ENCODE measurements at regions not wholly inside any gene's neighbourhood (a gene's known extent, or its start where the extent isn't known, plus 50 kb on each side); places are given as distances from the start of the nearest gene placed in this dataset.

DNA sequence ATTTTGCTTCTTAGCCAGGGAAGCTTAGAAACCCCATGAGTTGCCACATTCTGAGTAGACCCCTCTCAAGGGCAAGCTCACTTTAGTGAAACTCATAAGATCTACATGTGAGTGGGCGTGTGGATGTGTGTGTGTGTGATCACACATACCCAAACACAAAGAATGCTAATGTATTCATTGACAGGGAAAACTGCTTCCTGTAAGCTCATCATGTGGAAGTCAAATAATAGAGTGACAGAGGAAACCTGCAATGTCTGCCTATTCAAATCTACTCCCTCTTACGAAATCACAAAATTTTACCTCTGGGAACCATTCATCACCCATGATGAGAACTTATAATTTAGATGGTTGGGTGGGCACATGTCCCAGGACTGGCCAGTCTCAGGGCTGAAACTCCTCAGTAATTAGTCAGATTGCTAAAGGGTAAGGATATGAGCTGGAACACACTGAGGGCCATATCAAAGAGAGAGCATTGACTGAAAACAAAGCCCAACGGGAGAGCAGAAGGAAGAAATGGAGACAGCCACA is 94.5 kb upstream of the CCDC150 start:
- Histone ChIP-seq H3K79me2 (ENCODE audit: control insufficient read depth, insufficient read depth, low read length, unreplicated experiment) (no peaks in the 10 kb centered on the region), H3K36me3 (ENCODE audit: insufficient read depth, low read length) (no peaks in the 10 kb centered on the region), H3K4me3 (ENCODE audit: low read depth, low read length) (no peak overlapping the region), H3K4me1 (ENCODE audit: control insufficient read depth, insufficient read depth, low read length, unreplicated experiment) (no peaks in the 10 kb centered on the region), H3K27ac (ENCODE audit: low read depth, low read length) (no peak overlapping the region), H2AFZ (ENCODE audit: low read length, unreplicated experiment) (no peak overlapping the region), H3K27me3 (ENCODE audit: insufficient read depth, low read length) (no peaks in the 10 kb centered on the region)

- no peak overlapping the region for H2AFZ ChIP-seq (ENCODE audit: low read length, unreplicated experiment)
- H3K79me2 ChIP-seq (ENCODE audit: control insufficient read depth, insufficient read depth, low read length, unreplicated experiment) = no peaks in the 10 kb centered on the region
- H3K4me3 ChIP-seq (ENCODE audit: low read depth, low read length) = no peak overlapping the region
- no peaks in the 10 kb centered on the region for H3K4me1 ChIP-seq (ENCODE audit: control insufficient read depth, insufficient read depth, low read length, unreplicated experiment)
- H3K27ac ChIP-seq (ENCODE audit: low read depth, low read length) = no peak overlapping the region
- no peaks in the 10 kb centered on the region for H3K36me3 ChIP-seq (ENCODE audit: insufficient read depth, low read length)
- H3K27me3 ChIP-seq (ENCODE audit: insufficient read depth, low read length) = no peaks in the 10 kb centered on the region
Measured at GRCh38 chr2:196546151-196546919, 93.2 kb upstream of the CCDC150 start.

GRCh38 chr2:196549052-196549451 is 90.5 kb upstream of the CCDC150 start:
- H2AFZ ChIP-seq (ENCODE audit: low read length, unreplicated experiment) = no peak overlapping the region
- H3K79me2 ChIP-seq (ENCODE audit: control insufficient read depth, insufficient read depth, low read length, unreplicated experiment) = no peaks in the 10 kb centered on the region
- no peak overlapping the region for H3K27ac ChIP-seq (ENCODE audit: low read depth, low read length)
- H3K27me3 ChIP-seq (ENCODE audit: insufficient read depth, low read length) = no peaks in the 10 kb centered on the region
- no peak overlapping the region for H3K4me3 ChIP-seq (ENCODE audit: low read depth, low read length)
- H3K4me1 ChIP-seq (ENCODE audit: control insufficient read depth, insufficient read depth, low read length, unreplicated experiment) = no peaks in the 10 kb centered on the region
- H3K36me3 ChIP-seq (ENCODE audit: insufficient read depth, low read length) = no peaks in the 10 kb centered on the region

DNA sequence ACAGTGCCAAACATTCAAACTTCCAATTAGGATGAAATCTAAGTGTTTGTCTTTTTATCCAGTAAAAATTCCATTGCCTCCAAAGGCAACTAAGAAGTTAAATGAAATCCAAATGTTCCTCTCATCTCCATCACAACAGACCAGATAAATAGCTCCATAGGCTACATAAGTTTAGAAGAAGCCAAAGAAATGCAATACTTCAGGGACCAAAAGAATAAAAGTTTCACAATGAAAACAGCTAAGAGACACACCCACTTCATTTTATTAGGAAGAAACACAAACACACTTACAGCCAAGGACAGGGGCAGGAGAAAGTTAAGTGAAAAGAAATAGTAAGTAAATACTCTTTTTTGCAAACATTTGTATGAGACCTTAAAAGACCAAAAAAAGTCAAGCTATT is 88.5 kb upstream of the CCDC150 start:
- Histone ChIP-seq H3K79me2 (ENCODE audit: control insufficient read depth, insufficient read depth, low read length, unreplicated experiment) (no peaks in the 10 kb centered on the region), H3K4me3 (ENCODE audit: low read depth, low read length) (no peak overlapping the region), H3K27me3 (ENCODE audit: insufficient read depth, low read length) (no peaks in the 10 kb centered on the region), H3K4me1 (ENCODE audit: control insufficient read depth, insufficient read depth, low read length, unreplicated experiment) (no peaks in the 10 kb centered on the region), H3K27ac (ENCODE audit: low read depth, low read length) (no peak overlapping the region), H2AFZ (ENCODE audit: low read length, unreplicated experiment) (no peak overlapping the region), H3K36me3 (ENCODE audit: insufficient read depth, low read length) (no peaks in the 10 kb centered on the region)

DNA sequence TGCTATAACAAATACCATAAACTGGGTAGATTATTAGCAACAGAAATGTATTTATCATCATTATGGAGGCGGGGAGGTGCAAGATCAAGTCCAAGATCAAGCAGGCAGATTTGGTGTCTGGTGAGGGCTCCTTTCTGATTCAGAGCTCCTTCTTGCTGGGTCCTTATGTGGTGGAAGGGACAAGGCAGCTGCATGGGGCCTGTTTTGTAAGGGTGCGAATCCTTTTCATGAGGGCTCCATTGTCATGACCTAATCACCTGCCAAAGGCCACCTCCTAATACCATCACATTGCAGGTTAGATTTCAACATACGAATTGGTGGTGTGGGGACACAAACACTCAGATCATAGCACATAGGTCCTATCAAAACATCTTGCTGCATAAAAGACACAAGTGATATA is 84.4 kb upstream of the CCDC150 start:
- Histone ChIP-seq H3K4me1 (ENCODE audit: control insufficient read depth, insufficient read depth, low read length, unreplicated experiment) (no peaks in the 10 kb centered on the region), H3K79me2 (ENCODE audit: control insufficient read depth, insufficient read depth, low read length, unreplicated experiment) (no peaks in the 10 kb centered on the region), H3K27me3 (ENCODE audit: insufficient read depth, low read length) (no peaks in the 10 kb centered on the region), H3K27ac (ENCODE audit: low read depth, low read length) (no peak overlapping the region), H3K4me3 (ENCODE audit: low read depth, low read length) (no peak overlapping the region), H3K36me3 (ENCODE audit: insufficient read depth, low read length) (no peaks in the 10 kb centered on the region), H2AFZ (ENCODE audit: low read length, unreplicated experiment) (no peak overlapping the region)

DNA sequence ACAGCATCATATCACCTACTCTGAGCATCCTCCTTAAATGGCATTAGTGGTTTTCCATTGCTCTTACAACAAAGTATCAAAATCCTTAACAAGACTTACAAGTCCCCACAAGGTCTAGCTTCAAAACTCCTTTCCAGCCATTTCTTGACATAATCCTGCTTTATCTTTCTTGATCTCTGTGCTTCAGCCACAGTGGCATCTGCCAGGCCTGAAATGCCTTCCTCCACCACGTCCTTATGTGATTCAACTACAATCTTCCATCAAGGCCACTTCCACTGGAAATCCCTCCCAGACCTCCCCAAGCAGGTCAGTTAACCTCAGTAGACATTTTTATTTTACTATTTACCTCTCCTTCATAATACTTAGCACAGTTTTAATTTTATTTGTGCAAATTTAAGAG is 83.8 kb upstream of the CCDC150 start:
- Histone ChIP-seq H3K79me2 (ENCODE audit: control insufficient read depth, insufficient read depth, low read length, unreplicated experiment) (no peaks in the 10 kb centered on the region), H2AFZ (ENCODE audit: low read length, unreplicated experiment) (no peak overlapping the region), H3K36me3 (ENCODE audit: insufficient read depth, low read length) (no peaks in the 10 kb centered on the region), H3K27me3 (ENCODE audit: insufficient read depth, low read length) (no peaks in the 10 kb centered on the region), H3K4me3 (ENCODE audit: low read depth, low read length) (no peak overlapping the region), H3K4me1 (ENCODE audit: control insufficient read depth, insufficient read depth, low read length, unreplicated experiment) (no peaks in the 10 kb centered on the region), H3K27ac (ENCODE audit: low read depth, low read length) (no peak overlapping the region)

DNA sequence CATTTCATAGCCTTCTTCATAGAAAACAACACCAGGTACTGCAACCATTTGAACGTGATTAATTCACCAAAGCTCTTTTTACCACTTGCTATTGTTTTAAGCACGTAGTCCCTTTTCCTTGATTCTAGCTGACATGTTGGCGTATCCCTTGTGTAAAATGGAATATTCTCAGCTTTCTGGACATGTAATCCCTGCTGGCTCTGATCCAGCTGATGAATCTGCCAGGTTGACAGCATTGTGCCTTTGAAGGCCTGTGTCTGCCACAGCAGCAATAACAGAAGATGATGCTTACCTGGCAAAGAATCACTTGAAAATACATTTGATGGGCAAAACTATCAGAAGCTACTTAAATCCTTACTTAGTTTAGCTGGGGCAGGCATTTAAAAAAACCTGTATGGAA is 81.0 kb upstream of the CCDC150 start:
- Histone ChIP-seq H2AFZ (ENCODE audit: low read length, unreplicated experiment) (no peak overlapping the region), H3K27ac (ENCODE audit: low read depth, low read length) (no peak overlapping the region), H3K79me2 (ENCODE audit: control insufficient read depth, insufficient read depth, low read length, unreplicated experiment) (no peaks in the 10 kb centered on the region), H3K4me1 (ENCODE audit: control insufficient read depth, insufficient read depth, low read length, unreplicated experiment) (no peaks in the 10 kb centered on the region), H3K4me3 (ENCODE audit: low read depth, low read length) (no peak overlapping the region), H3K36me3 (ENCODE audit: insufficient read depth, low read length) (no peaks in the 10 kb centered on the region), H3K27me3 (ENCODE audit: insufficient read depth, low read length) (no peaks in the 10 kb centered on the region)

- Histone ChIP-seq H3K79me2 (ENCODE audit: control insufficient read depth, insufficient read depth, low read length, unreplicated experiment) (no peaks in the 10 kb centered on the region), H3K36me3 (ENCODE audit: insufficient read depth, low read length) (no peaks in the 10 kb centered on the region), H3K4me3 (ENCODE audit: low read depth, low read length) (no peak overlapping the region)
Measured at GRCh38 chr2:196563876-196564275, 75.6 kb upstream of the CCDC150 start.

DNA sequence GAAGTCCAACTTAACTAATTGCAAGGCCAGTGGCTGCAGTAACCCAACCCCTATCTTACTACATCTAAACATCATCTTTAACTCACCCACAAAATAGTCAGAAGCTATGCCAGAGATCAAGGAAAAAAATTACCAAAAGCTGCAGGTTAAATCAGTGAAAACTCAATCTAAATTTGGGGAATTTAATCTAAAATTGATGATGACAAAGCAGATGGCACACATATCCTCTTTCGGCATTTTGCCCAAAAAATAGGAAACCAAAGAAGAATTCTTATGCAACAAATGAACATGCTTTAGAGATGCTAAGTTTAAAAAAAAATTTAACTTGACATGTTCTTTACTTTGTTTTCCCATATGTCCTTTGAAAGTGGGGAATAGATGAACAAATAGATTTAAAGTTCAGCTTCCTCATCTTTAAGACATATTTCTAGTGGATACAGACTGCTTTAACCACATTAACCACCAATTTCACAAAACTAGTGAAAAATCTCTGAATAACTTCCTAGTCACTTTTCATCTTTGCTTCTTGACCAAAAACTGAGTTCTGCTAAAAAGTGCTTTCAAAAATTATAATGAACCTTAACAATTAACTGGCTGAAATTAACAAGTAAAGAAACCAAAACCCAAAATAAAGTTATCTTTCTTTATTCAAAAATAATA is 74.3 kb upstream of the CCDC150 start:
- no peaks in the 10 kb centered on the region for H3K27me3 ChIP-seq (ENCODE audit: insufficient read depth, low read length)
- no peak overlapping the region for H3K27ac ChIP-seq (ENCODE audit: low read depth, low read length)
- H3K79me2 ChIP-seq (ENCODE audit: control insufficient read depth, insufficient read depth, low read length, unreplicated experiment) = no peaks in the 10 kb centered on the region
- H3K4me3 ChIP-seq (ENCODE audit: low read depth, low read length) = no peak overlapping the region
- H3K4me1 ChIP-seq (ENCODE audit: control insufficient read depth, insufficient read depth, low read length, unreplicated experiment) = no peaks in the 10 kb centered on the region
- no peak overlapping the region for H2AFZ ChIP-seq (ENCODE audit: low read length, unreplicated experiment)
- H3K36me3 ChIP-seq (ENCODE audit: insufficient read depth, low read length) = no peaks in the 10 kb centered on the region

More at GRCh38 chr2:196563876-196564275, 75.6 kb upstream of the CCDC150 start:
- Histone ChIP-seq H3K27me3 (ENCODE audit: insufficient read depth, low read length) (no peaks in the 10 kb centered on the region), H3K4me1 (ENCODE audit: control insufficient read depth, insufficient read depth, low read length, unreplicated experiment) (no peaks in the 10 kb centered on the region), H2AFZ (ENCODE audit: low read length, unreplicated experiment) (no peak overlapping the region), H3K27ac (ENCODE audit: low read depth, low read length) (no peak overlapping the region)

GRCh38 chr2:196565982-196566381 is 73.5 kb upstream of the CCDC150 start:
- no peak overlapping the region for H2AFZ ChIP-seq (ENCODE audit: low read length, unreplicated experiment)
- H3K36me3 ChIP-seq (ENCODE audit: insufficient read depth, low read length) = no peaks in the 10 kb centered on the region
- H3K27ac ChIP-seq (ENCODE audit: low read depth, low read length) = no peak overlapping the region
- H3K27me3 ChIP-seq (ENCODE audit: insufficient read depth, low read length) = no peaks in the 10 kb centered on the region
- H3K4me3 ChIP-seq (ENCODE audit: low read depth, low read length) = no peak overlapping the region
- no peaks in the 10 kb centered on the region for H3K79me2 ChIP-seq (ENCODE audit: control insufficient read depth, insufficient read depth, low read length, unreplicated experiment)
- H3K4me1 ChIP-seq (ENCODE audit: control insufficient read depth, insufficient read depth, low read length, unreplicated experiment) = no peaks in the 10 kb centered on the region

Data from ACC112 (cell line).